GM23338 (cell line): ENCODE measurements at regions not wholly inside any gene's neighbourhood (a gene's known extent, or its start where the extent isn't known, plus 50 kb on each side); places are given as distances from the start of the nearest gene placed in this dataset.
"Not testable (repeated sequence)": the region's sequence is repeated elsewhere in the genome, so short reads cannot be mapped to it uniquely, and the experiment has no call there.

ENCODE experiments used
- ATAC-seq: fragments of 200-7000 bp; cut with Tn5 transposase; 3 replicates; pipeline ENCODE4 v1.9.1; 2020
- DNase-seq: peaks from one replicate; pipeline ENCODE4 v3.0.0-alpha.2; 2015; ENCODE audit warnings: low spot score
- H2AFZ ChIP-seq: fragments of 200-600 bp; sonication (generic); 2 replicates; pipeline ENCODE4 v1.8.0; 2016; ENCODE audit warnings: antibody characterized with exemption, mild to moderate bottlenecking, moderate library complexity
- H3F3A ChIP-seq: fragments of 200-600 bp; sonication (generic); replicated peaks from 2 replicates; pipeline ENCODE4 v1.8.0; 2017; ENCODE audit warnings: antibody characterized with exemption, mixed run types, low read depth
- H3K27ac ChIP-seq: fragments of 200-600 bp; sonication (generic); 2 replicates; pipeline ENCODE4 v1.6.1; 2016; ENCODE audit warnings: low read depth
- H3K27me3 ChIP-seq: fragments of 200-600 bp; sonication (generic); 2 replicates; pipeline ENCODE4 v1.8.0; 2016; ENCODE audit warnings: mild to moderate bottlenecking, mixed run types, moderate library complexity; ENCODE audit not compliant: insufficient read depth
- H3K36me3 ChIP-seq: fragments of 200-600 bp; sonication (generic); 2 replicates; pipeline ENCODE4 v1.8.0; 2016; ENCODE audit warnings: mild to moderate bottlenecking; ENCODE audit not compliant: insufficient read depth
- H3K4me1 ChIP-seq: fragments of 200-600 bp; sonication (generic); 2 replicates; pipeline ENCODE4 v1.8.0; 2016; ENCODE audit warnings: mild to moderate bottlenecking, moderate library complexity; ENCODE audit not compliant: insufficient read depth
- H3K4me2 ChIP-seq: fragments of 200-600 bp; sonication (generic); 2 replicates; pipeline ENCODE4 v1.7.1; 2017; ENCODE audit warnings: mixed run types
- H3K4me3 ChIP-seq: fragments of 200-600 bp; sonication (generic); 2 replicates; pipeline ENCODE4 v1.6.1; 2016; ENCODE audit warnings: mixed run types
- H3K79me2 ChIP-seq: fragments of 200-600 bp; sonication (generic); replicated peaks from 2 replicates; pipeline ENCODE4 v1.8.0; 2017; ENCODE audit warnings: mild to moderate bottlenecking; ENCODE audit not compliant: insufficient read depth
- H3K9me2 ChIP-seq: fragments of 200-600 bp; sonication (generic); 2 replicates; pipeline ENCODE4 v1.8.0; 2017; ENCODE audit not compliant: insufficient read depth
- H4K20me1 ChIP-seq: fragments of 200-600 bp; sonication (generic); replicated peaks from 2 replicates; pipeline ENCODE4 v1.8.0; 2017; ENCODE audit warnings: mild to moderate bottlenecking; ENCODE audit not compliant: insufficient read depth
- H3K27ac Mint-ChIP-seq: 2 replicates; pipeline ENCODE4 v1.8.0; 2020; ENCODE audit warnings: inconsistent platforms, mild to moderate bottlenecking, moderate library complexity, mixed read lengths
- H3K27me3 Mint-ChIP-seq: 3 replicates; pipeline ENCODE4 v1.8.0; 2022; ENCODE audit warnings: low read depth, mild to moderate bottlenecking, moderate library complexity, mixed read lengths, inconsistent platforms; ENCODE audit not compliant: insufficient read depth, poor library complexity
- H3K36me3 Mint-ChIP-seq: 3 replicates; pipeline ENCODE4 v1.8.0; 2021; ENCODE audit warnings: low read depth, mild to moderate bottlenecking, inconsistent platforms, moderate library complexity, mixed read lengths
- H3K4me1 Mint-ChIP-seq: 3 replicates; pipeline ENCODE4 v1.8.0; 2020; ENCODE audit warnings: mild to moderate bottlenecking, inconsistent platforms, mixed read lengths
- H3K4me3 Mint-ChIP-seq: 3 replicates; pipeline ENCODE4 v1.8.0; 2021; ENCODE audit warnings: moderate library complexity, mild to moderate bottlenecking, inconsistent platforms, mixed read lengths
- H3K9me3 Mint-ChIP-seq: 3 replicates; pipeline ENCODE4 v1.8.0; 2020; ENCODE audit warnings: moderate library complexity, mild to moderate bottlenecking, inconsistent platforms, mixed read lengths
- CREB1 ChIP-seq: fragments of 250-450 bp; sonication (Bioruptor Pico); IDR thresholded peaks from 2 replicates; pipeline ENCODE4 v1.5.0; 2020; ENCODE audit warnings: low read depth, mild to moderate bottlenecking, moderate library complexity
- EZH2phosphoT487 ChIP-seq: fragments of 200-600 bp; sonication (generic); IDR thresholded peaks from one replicate; pipeline ENCODE4 v1.8.1; 2018; ENCODE audit warnings: antibody characterized with exemption; ENCODE audit not compliant: unreplicated experiment
- JUNB ChIP-seq: IDR thresholded peaks from one replicate; pipeline ENCODE4 v1.6.1; 2016; ENCODE audit warnings: antibody characterized with exemption; ENCODE audit not compliant: unreplicated experiment
- POLR2AphosphoS5 ChIP-seq: IDR thresholded peaks from 2 replicates; pipeline ENCODE4 v1.6.1; 2016; ENCODE audit warnings: antibody characterized with exemption, low read depth
- STAT1 ChIP-seq: IDR thresholded peaks from one replicate; pipeline ENCODE4 v1.6.1; 2016; ENCODE audit warnings: antibody characterized with exemption; ENCODE audit not compliant: unreplicated experiment
- TF ChIP-seq, protein P1 (sequence below): IDR thresholded peaks from one replicate; pipeline ENCODE4 v1.6.1; 2018; ENCODE audit warnings: antibody characterized with exemption; ENCODE audit not compliant: unreplicated experiment
- TF ChIP-seq, protein P2 (sequence below): IDR thresholded peaks from 2 replicates; pipeline ENCODE4 v1.6.1; 2016; ENCODE audit warnings: antibody characterized with exemption

DNA sequence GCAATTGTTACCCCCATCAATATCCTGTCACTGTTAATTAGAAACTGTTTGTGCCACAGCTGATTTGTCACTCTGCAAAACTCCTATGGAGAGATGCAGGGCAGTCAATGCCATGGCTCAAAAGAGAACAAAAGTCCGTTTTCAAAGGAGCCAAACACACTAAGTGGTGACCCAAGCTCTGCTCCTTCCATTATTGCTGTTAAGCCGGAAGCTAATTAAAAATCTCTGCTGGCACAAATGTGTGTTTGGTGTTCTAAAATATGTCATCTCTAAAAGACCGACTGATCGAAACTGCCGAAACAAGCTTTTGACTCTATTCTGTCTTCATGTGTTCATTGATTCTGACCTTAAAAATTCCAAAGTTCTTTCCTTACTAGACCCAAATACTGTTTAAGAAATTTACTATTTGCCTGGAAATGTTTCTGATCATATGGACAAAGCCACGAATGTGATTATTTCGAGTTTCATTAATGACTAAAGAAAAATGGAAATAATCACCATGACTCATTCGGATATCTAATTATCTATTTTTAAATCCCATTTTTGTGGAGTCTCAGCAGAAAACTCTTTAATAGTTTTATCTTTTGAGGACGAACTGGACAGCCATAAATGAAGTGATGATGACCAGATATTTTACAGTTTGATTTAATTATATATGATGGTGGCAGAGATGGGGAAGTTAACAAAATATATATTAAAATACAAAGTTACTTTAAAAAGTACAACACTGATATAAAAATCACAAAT lies 287.6 kb downstream of the SOCS6 start (continued):
- TF ChIP-seq, protein P1, sequence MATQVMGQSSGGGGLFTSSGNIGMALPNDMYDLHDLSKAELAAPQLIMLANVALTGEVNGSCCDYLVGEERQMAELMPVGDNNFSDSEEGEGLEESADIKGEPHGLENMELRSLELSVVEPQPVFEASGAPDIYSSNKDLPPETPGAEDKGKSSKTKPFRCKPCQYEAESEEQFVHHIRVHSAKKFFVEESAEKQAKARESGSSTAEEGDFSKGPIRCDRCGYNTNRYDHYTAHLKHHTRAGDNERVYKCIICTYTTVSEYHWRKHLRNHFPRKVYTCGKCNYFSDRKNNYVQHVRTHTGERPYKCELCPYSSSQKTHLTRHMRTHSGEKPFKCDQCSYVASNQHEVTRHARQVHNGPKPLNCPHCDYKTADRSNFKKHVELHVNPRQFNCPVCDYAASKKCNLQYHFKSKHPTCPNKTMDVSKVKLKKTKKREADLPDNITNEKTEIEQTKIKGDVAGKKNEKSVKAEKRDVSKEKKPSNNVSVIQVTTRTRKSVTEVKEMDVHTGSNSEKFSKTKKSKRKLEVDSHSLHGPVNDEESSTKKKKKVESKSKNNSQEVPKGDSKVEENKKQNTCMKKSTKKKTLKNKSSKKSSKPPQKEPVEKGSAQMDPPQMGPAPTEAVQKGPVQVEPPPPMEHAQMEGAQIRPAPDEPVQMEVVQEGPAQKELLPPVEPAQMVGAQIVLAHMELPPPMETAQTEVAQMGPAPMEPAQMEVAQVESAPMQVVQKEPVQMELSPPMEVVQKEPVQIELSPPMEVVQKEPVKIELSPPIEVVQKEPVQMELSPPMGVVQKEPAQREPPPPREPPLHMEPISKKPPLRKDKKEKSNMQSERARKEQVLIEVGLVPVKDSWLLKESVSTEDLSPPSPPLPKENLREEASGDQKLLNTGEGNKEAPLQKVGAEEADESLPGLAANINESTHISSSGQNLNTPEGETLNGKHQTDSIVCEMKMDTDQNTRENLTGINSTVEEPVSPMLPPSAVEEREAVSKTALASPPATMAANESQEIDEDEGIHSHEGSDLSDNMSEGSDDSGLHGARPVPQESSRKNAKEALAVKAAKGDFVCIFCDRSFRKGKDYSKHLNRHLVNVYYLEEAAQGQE: no peak
- TF ChIP-seq EZH2phosphoT487 (no peak), JUNB (no peak), CREB1 (no peak), STAT1 (no peak), POLR2AphosphoS5 (no peak)
- TF ChIP-seq, protein P2, sequence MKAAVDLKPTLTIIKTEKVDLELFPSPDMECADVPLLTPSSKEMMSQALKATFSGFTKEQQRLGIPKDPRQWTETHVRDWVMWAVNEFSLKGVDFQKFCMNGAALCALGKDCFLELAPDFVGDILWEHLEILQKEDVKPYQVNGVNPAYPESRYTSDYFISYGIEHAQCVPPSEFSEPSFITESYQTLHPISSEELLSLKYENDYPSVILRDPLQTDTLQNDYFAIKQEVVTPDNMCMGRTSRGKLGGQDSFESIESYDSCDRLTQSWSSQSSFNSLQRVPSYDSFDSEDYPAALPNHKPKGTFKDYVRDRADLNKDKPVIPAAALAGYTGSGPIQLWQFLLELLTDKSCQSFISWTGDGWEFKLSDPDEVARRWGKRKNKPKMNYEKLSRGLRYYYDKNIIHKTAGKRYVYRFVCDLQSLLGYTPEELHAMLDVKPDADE: no peak

DNA sequence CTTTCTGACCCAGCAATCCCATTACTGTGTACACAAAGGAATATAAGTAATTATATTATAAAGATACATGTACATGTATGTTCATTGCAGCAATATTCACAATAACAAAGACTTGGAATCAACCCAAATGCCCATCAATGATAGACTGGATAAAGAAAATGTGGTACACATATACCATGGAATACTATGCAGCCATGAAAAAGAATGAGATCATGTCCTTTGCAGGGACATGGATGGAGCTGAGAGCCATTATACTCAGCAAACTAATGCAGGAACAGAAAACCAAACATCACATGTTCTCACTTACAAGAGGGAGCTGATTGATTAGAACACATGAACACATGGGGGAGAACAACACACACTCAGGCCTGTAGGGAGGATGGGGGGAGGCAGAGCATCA lies 286.1 kb downstream of the SOCS6 start:
- ATAC-seq: not testable (repeated sequence)

DNA sequence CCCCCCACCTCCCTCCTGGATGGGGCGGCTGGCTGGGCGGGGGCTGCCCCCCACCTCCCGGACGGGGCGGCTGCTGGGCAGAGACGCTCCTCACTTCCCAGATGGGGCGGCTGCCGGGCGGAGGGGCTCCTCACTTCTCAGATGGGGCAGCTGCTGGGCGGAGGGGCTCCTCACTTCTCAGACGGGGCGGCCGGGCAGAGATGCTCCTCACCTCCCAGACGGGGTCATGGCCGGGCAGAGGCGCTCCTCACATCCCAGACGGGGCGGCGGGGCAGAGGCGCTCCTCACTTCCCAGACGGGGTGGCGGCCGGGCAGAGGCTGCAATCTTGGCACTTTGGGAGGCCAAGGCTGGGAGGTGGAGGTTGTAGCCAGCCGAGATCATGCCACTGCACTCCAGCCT lies 280.8 kb downstream of the SOCS6 start:
- H3K4me2 ChIP-seq, H3K79me2 ChIP-seq, ATAC-seq, H3K9me2 ChIP-seq, H3K27me3 Mint-ChIP-seq, H3K4me3 Mint-ChIP-seq, H3K4me1 ChIP-seq, H3F3A ChIP-seq, H3K4me3 ChIP-seq, H4K20me1 ChIP-seq, H3K4me1 Mint-ChIP-seq, H2AFZ ChIP-seq, DNase-seq, H3K27ac Mint-ChIP-seq, H3K27me3 ChIP-seq, H3K27ac ChIP-seq, H3K36me3 ChIP-seq: not testable (repeated sequence)
- Mint-ChIP-seq H3K9me3 (peaks cover 89% of the 10 kb centered on the region), H3K36me3 (peaks cover 38% of the 10 kb centered on the region)

More for the DNA sequence above, 286.1 kb downstream of the SOCS6 start:
- not testable (repeated sequence) for H3K4me1 ChIP-seq, H3K4me1 Mint-ChIP-seq, H2AFZ ChIP-seq, H3K4me3 Mint-ChIP-seq, H4K20me1 ChIP-seq, H3K27me3 Mint-ChIP-seq, H3K79me2 ChIP-seq, H3K27ac Mint-ChIP-seq, H3K4me3 ChIP-seq, H3K27me3 ChIP-seq, H3K27ac ChIP-seq, H3K9me2 ChIP-seq, H3K36me3 ChIP-seq, H3F3A ChIP-seq, H3K4me2 ChIP-seq, DNase-seq
- Mint-ChIP-seq H3K9me3 (peaks cover 95% of the 10 kb centered on the region), H3K36me3 (peaks cover 61% of the 10 kb centered on the region)
